ENCODE measurements at regions not wholly inside any gene's neighbourhood (a gene's known extent, or its start where the extent isn't known, plus 50 kb on each side); places are given as distances from the start of the nearest gene placed in this dataset.

GRCh38 chr6:103983860-103984259 lies 875.9 kb downstream of the HACE1 start:
- TF ChIP-seq CTCF (IDR thresholded peaks at IDR 0.05) = no peak
- no peak for TF ChIP-seq POLR2A (IDR thresholded peaks at IDR 0.05)
